Neural crest cell (in vitro differentiated cells): ENCODE measurements at regions not wholly inside any gene's neighbourhood (a gene's known extent, or its start where the extent isn't known, plus 50 kb on each side); places are given as distances from the start of the nearest gene placed in this dataset.

Experiments
- DNase-seq: peaks from one replicate; pipeline ENCODE4 v3.0.0; 2021; ENCODE audit warnings: low read depth, mixed read lengths, low spot score
- H3K27ac Mint-ChIP-seq: one replicate; pipeline ENCODE4 v1.8.0; 2021; ENCODE audit warnings: mild to moderate bottlenecking, mixed read lengths; ENCODE audit not compliant: unreplicated experiment
- H3K27me3 Mint-ChIP-seq: 2 replicates; pipeline ENCODE4 v1.8.0; 2021; ENCODE audit warnings: low read depth, mild to moderate bottlenecking, mixed read lengths
- H3K36me3 Mint-ChIP-seq: 2 replicates; pipeline ENCODE4 v1.8.0; 2021; ENCODE audit warnings: low read depth, mild to moderate bottlenecking, mixed read lengths
- H3K4me1 Mint-ChIP-seq: 2 replicates; pipeline ENCODE4 v1.8.0; 2021; ENCODE audit warnings: mixed read lengths
- H3K4me3 Mint-ChIP-seq: one replicate; pipeline ENCODE4 v1.8.0; 2021; ENCODE audit warnings: mild to moderate bottlenecking, mixed read lengths
- H3K9me3 Mint-ChIP-seq: 2 replicates; pipeline ENCODE4 v1.8.0; 2021; ENCODE audit warnings: mixed read lengths
- TF ChIP-seq, protein P1 (sequence below): fragments of 200-600 bp; sonication (generic); conservative IDR thresholded peaks from 2 replicates; pipeline ENCODE4 v1.5.0; 2021; ENCODE audit warnings: antibody characterized with exemption, mild to moderate bottlenecking

GRCh38 chr3:86208772-86209171, 782.2 kb downstream of the VGLL3 start:
- Mint-ChIP-seq H3K27me3 (no peaks in the 10 kb centered on the region), H3K4me1 (peaks cover 14% of the 10 kb centered on the region), H3K9me3 (peaks cover 5% of the 10 kb centered on the region), H3K27ac (no peak overlapping the region), H3K4me3 (no peak overlapping the region), H3K36me3 (no peaks in the 10 kb centered on the region)
- no peak for DNase-seq
- TF ChIP-seq, protein P1, sequence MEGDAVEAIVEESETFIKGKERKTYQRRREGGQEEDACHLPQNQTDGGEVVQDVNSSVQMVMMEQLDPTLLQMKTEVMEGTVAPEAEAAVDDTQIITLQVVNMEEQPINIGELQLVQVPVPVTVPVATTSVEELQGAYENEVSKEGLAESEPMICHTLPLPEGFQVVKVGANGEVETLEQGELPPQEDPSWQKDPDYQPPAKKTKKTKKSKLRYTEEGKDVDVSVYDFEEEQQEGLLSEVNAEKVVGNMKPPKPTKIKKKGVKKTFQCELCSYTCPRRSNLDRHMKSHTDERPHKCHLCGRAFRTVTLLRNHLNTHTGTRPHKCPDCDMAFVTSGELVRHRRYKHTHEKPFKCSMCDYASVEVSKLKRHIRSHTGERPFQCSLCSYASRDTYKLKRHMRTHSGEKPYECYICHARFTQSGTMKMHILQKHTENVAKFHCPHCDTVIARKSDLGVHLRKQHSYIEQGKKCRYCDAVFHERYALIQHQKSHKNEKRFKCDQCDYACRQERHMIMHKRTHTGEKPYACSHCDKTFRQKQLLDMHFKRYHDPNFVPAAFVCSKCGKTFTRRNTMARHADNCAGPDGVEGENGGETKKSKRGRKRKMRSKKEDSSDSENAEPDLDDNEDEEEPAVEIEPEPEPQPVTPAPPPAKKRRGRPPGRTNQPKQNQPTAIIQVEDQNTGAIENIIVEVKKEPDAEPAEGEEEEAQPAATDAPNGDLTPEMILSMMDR = no peak

- peaks cover 2% of the 10 kb centered on the region for H3K9me3 Mint-ChIP-seq
- no peaks in the 10 kb centered on the region for H3K27me3 Mint-ChIP-seq
- DNase-seq = no peak
- H3K4me3 Mint-ChIP-seq = no peak overlapping the region
- H3K27ac Mint-ChIP-seq = no peak overlapping the region
- TF ChIP-seq, protein P1 = no peak
- H3K4me1 Mint-ChIP-seq = peaks cover 6% of the 10 kb centered on the region
- H3K36me3 Mint-ChIP-seq = no peaks in the 10 kb centered on the region
These were observed 808.3 kb downstream of the VGLL3 start for GRCh38 chr3:86182606-86183005.

DNA sequence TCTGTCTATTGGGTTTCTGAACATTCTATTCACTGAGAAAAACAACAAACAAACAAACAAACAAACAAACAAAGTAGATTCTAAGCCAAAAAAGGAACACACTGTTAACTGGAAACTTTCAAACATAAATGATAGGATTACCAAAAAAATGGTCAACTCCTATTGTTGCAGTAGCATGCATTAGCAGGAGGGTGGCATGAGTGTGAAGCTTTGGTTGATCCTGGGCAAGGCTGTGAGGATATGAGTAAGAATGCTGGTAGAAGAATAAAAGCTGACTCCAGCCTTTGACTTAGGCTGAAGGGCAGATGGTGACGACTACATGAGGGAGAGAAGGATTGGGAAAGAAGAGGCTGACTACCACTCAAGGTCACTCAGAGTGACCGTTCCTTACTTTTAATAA, 810.3 kb downstream of the VGLL3 start:
- peaks cover 2% of the 10 kb centered on the region for H3K9me3 Mint-ChIP-seq
- H3K4me1 Mint-ChIP-seq = peaks cover 15% of the 10 kb centered on the region
- no peak for DNase-seq
- TF ChIP-seq, protein P1 = peak; percentile 28
- H3K27ac Mint-ChIP-seq = no peak overlapping the region
- H3K27me3 Mint-ChIP-seq = no peaks in the 10 kb centered on the region
- no peak overlapping the region for H3K4me3 Mint-ChIP-seq
- no peaks in the 10 kb centered on the region for H3K36me3 Mint-ChIP-seq

DNA sequence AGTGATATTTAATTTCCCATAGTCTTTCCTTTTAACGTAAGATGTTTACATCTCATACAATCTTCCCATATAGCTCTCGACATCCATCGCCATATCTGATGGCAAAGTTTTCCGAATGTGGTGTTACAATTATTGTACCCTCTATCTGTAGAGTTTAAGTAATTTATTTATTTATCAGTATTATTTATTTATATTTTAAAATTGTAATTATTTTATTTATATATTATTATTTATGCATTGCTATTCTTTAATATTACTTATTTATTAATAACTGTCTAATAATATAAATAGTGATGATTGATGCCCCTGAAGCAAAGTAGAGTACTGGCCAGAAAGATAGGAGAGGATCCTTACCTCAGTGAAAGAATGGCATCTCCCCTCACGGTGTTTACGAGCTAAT, 812.9 kb downstream of the VGLL3 start:
- Mint-ChIP-seq H3K27me3 (no peaks in the 10 kb centered on the region), H3K4me3 (no peak overlapping the region), H3K4me1 (peaks cover 25% of the 10 kb centered on the region), H3K9me3 (no peaks in the 10 kb centered on the region), H3K36me3 (no peaks in the 10 kb centered on the region), H3K27ac (no peak overlapping the region)
- TF ChIP-seq, protein P1 = no peak
- DNase-seq = no peak

DNA sequence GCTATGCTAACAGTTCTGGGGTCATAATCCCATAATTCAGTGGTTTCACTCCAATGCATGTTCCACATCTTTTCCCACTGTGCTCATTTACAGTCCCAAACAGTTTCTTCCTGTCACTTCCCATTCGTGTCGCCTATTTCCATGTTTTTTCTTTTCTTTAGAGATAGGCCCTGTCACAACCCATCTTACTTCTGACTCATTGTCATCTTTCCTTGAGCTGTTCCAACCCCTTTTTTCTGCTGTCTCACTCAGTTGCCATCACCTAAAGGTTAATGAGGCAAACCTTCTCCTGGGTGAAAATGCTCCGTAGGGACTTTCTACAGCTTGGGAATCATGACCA, 814.5 kb downstream of the VGLL3 start:
- TF ChIP-seq, protein P1 = no peak
- no peak for DNase-seq
- Mint-ChIP-seq H3K27me3 (no peaks in the 10 kb centered on the region), H3K9me3 (no peaks in the 10 kb centered on the region), H3K36me3 (no peaks in the 10 kb centered on the region), H3K4me1 (peaks cover 25% of the 10 kb centered on the region), H3K27ac (no peak overlapping the region), H3K4me3 (no peak overlapping the region)
